PC-3 (cell line): ENCODE measurements at regions not wholly inside any gene's neighbourhood (a gene's known extent, or its start where the extent isn't known, plus 50 kb on each side); places are given as distances from the start of the nearest gene placed in this dataset.
"Not testable (repeated sequence)": the region's sequence is repeated elsewhere in the genome, so short reads cannot be mapped to it uniquely, and the experiment has no call there.

Experiments
- ATAC-seq: fragments of 200-7000 bp; cut with Tn5 transposase; 2 replicates; pipeline ENCODE4 v1.9.1; 2020; ENCODE audit warnings: mild to moderate bottlenecking, moderate library complexity
- BruUV-seq: library from RNA; stranded (reverse); fragments of 400-500 nt; replicated peaks from 2 replicates; lab custom pipeline; 2021; lab: Mats Ljungman, UMichigan
- CTCF ChIA-PET: fragments of 300-600 bp; sonication (Branson Sonifier 250); formaldehyde crosslinking; loops from one replicate; lab custom pipeline; 2022; ENCODE audit warnings: antibody characterized with exemption; lab: Charles Lee
- POLR2A ChIA-PET: fragments of 300-600 bp; sonication (Branson Sonifier 250); formaldehyde crosslinking; loops from one replicate; lab custom pipeline; 2022; ENCODE audit warnings: antibody characterized with exemption; ENCODE audit not compliant: unreplicated experiment; lab: Charles Lee
- DNase-seq: peaks from one replicate; pipeline ENCODE4 v3.0.0-alpha.2; 2015
- H2AFZ ChIP-seq: fragments of 300-600 bp; sonication (generic); 2 replicates; pipeline ENCODE4 v1.6.0; 2016; ENCODE audit warnings: antibody characterized with exemption, low read length
- H3F3A ChIP-seq: fragments of 300-600 bp; sonication (generic); one replicate; pipeline ENCODE4 v1.6.0; 2017; ENCODE audit warnings: antibody characterized with exemption, low read length, control low read depth, mild to moderate bottlenecking; ENCODE audit not compliant: unreplicated experiment
- H3K27ac ChIP-seq: fragments of 300-600 bp; sonication (generic); 2 replicates; pipeline ENCODE4 v1.5.1; 2016; ENCODE audit warnings: mild to moderate bottlenecking, low read length
- H3K27me3 ChIP-seq: fragments of 300-600 bp; sonication (generic); 2 replicates; pipeline ENCODE4 v1.6.1; 2016; ENCODE audit warnings: low read length, mixed read lengths
- H3K36me3 ChIP-seq: fragments of 300-600 bp; sonication (generic); 2 replicates; pipeline ENCODE4 v1.6.1; 2016; ENCODE audit warnings: low read depth, mixed run types, low read length, mixed read lengths
- H3K4me1 ChIP-seq: fragments of 300-600 bp; sonication (generic); 2 replicates; pipeline ENCODE4 v1.5.1; 2016; ENCODE audit warnings: low read length; ENCODE audit not compliant: insufficient read depth
- H3K4me2 ChIP-seq: fragments of 300-600 bp; sonication (generic); 2 replicates; pipeline ENCODE4 v1.6.0; 2016; ENCODE audit warnings: low read length
- H3K4me3 ChIP-seq: fragments of 300-600 bp; sonication (generic); 2 replicates; pipeline ENCODE4 v1.5.1; 2016; ENCODE audit warnings: mild to moderate bottlenecking, low read length, mixed read lengths
- H3K79me2 ChIP-seq: fragments of 300-600 bp; sonication (generic); 2 replicates; pipeline ENCODE4 v1.6.1; 2017; ENCODE audit warnings: low read length, mixed read lengths
- H3K9ac ChIP-seq: fragments of 300-600 bp; sonication (generic); 2 replicates; pipeline ENCODE4 v1.6.0; 2016; ENCODE audit warnings: mild to moderate bottlenecking, low read length
- H3K9me2 ChIP-seq: fragments of 300-600 bp; sonication (generic); replicated peaks from 2 replicates; pipeline ENCODE4 v1.6.1; 2016; ENCODE audit warnings: mixed run types, low read length, mixed read lengths
- H3K9me3 ChIP-seq: fragments of 300-600 bp; sonication (generic); 2 replicates; pipeline ENCODE4 v1.6.1; 2016; ENCODE audit warnings: low read length, mixed read lengths
- H4K20me1 ChIP-seq: fragments of 300-600 bp; sonication (generic); 2 replicates; pipeline ENCODE4 v1.6.1; 2016; ENCODE audit warnings: low read length, mixed read lengths
- intact Hi-C: fragments of 100-400 bp; cut with micrococcal nuclease; formaldehyde crosslinking; loops from 2 replicates; pipeline ENCODE4 v1.9.0; 2023

- H3K4me1 ChIP-seq, intact Hi-C loops, BruUV-seq, H3F3A ChIP-seq, H3K27me3 ChIP-seq, ATAC-seq, H3K36me3 ChIP-seq, H4K20me1 ChIP-seq, CTCF ChIA-PET, H3K4me3 ChIP-seq, H3K27ac ChIP-seq, POLR2A ChIA-PET, H3K9me2 ChIP-seq, DNase-seq, H3K9ac ChIP-seq, H3K9me3 ChIP-seq, H3K79me2 ChIP-seq, H3K4me2 ChIP-seq, H2AFZ ChIP-seq: not testable (repeated sequence)
These were observed 140.6 kb upstream of the ZNF658 start for GRCh38 chr9:66759825-66760492.

- POLR2A ChIA-PET, H3K79me2 ChIP-seq, DNase-seq, CTCF ChIA-PET, H4K20me1 ChIP-seq, H3K4me1 ChIP-seq, H3K27ac ChIP-seq, H3K4me3 ChIP-seq, H3K27me3 ChIP-seq, H3K9me3 ChIP-seq, H3F3A ChIP-seq, H3K36me3 ChIP-seq, H2AFZ ChIP-seq, intact Hi-C loops, BruUV-seq, H3K4me2 ChIP-seq, H3K9me2 ChIP-seq, H3K9ac ChIP-seq: not testable (repeated sequence)
- ATAC-seq = peak; percentile 74
These were observed 135.6 kb upstream of the ZNF658 start for GRCh38 chr9:66764799-66765493.

GRCh38 chr9:66765531-66765930 lies 135.0 kb upstream of the ZNF658 start:
- H3K4me2 ChIP-seq, intact Hi-C loops, H3K4me1 ChIP-seq, H3K4me3 ChIP-seq, CTCF ChIA-PET, H3K9me3 ChIP-seq, H4K20me1 ChIP-seq, H3K36me3 ChIP-seq, H3K9me2 ChIP-seq, BruUV-seq, H2AFZ ChIP-seq, H3K27me3 ChIP-seq, POLR2A ChIA-PET, DNase-seq, H3F3A ChIP-seq, H3K9ac ChIP-seq, H3K79me2 ChIP-seq, H3K27ac ChIP-seq, ATAC-seq: not testable (repeated sequence)

- H3K4me2 ChIP-seq, ATAC-seq, POLR2A ChIA-PET, H3K36me3 ChIP-seq, H2AFZ ChIP-seq, BruUV-seq, H3K27me3 ChIP-seq, CTCF ChIA-PET, intact Hi-C loops, H3K4me1 ChIP-seq, H3K4me3 ChIP-seq, H3K27ac ChIP-seq, H4K20me1 ChIP-seq, H3K79me2 ChIP-seq, DNase-seq, H3F3A ChIP-seq, H3K9me3 ChIP-seq, H3K9me2 ChIP-seq, H3K9ac ChIP-seq: not testable (repeated sequence)
These were observed 129.0 kb upstream of the ZNF658 start for GRCh38 chr9:66771504-66771903.

GRCh38 chr9:66774618-66775017 lies 125.9 kb upstream of the ZNF658 start:
- BruUV-seq, H3K79me2 ChIP-seq, DNase-seq, intact Hi-C loops, H3K36me3 ChIP-seq, POLR2A ChIA-PET, H2AFZ ChIP-seq, H3K9me2 ChIP-seq, H3F3A ChIP-seq, H3K4me3 ChIP-seq, H3K27ac ChIP-seq, H3K9ac ChIP-seq, CTCF ChIA-PET, H3K4me2 ChIP-seq, H3K27me3 ChIP-seq, H3K4me1 ChIP-seq, ATAC-seq, H4K20me1 ChIP-seq, H3K9me3 ChIP-seq: not testable (repeated sequence)

- H3K9ac ChIP-seq, H3K9me3 ChIP-seq, DNase-seq, CTCF ChIA-PET, ATAC-seq, H4K20me1 ChIP-seq, H3K9me2 ChIP-seq, H3K27me3 ChIP-seq, BruUV-seq, H3K36me3 ChIP-seq, H3F3A ChIP-seq, H3K4me2 ChIP-seq, intact Hi-C loops, POLR2A ChIA-PET, H3K4me3 ChIP-seq, H3K27ac ChIP-seq, H3K4me1 ChIP-seq, H3K79me2 ChIP-seq, H2AFZ ChIP-seq: not testable (repeated sequence)
These were observed 120.4 kb upstream of the ZNF658 start for GRCh38 chr9:66779944-66780661.
